ENCODE measurements at regions not wholly inside any gene's neighbourhood (a gene's known extent, or its start where the extent isn't known, plus 50 kb on each side); places are given as distances from the start of the nearest gene placed in this dataset.
"Not testable (repeated sequence)": the region's sequence is repeated elsewhere in the genome, so short reads cannot be mapped to it uniquely, and the experiment has no call there.

DNA sequence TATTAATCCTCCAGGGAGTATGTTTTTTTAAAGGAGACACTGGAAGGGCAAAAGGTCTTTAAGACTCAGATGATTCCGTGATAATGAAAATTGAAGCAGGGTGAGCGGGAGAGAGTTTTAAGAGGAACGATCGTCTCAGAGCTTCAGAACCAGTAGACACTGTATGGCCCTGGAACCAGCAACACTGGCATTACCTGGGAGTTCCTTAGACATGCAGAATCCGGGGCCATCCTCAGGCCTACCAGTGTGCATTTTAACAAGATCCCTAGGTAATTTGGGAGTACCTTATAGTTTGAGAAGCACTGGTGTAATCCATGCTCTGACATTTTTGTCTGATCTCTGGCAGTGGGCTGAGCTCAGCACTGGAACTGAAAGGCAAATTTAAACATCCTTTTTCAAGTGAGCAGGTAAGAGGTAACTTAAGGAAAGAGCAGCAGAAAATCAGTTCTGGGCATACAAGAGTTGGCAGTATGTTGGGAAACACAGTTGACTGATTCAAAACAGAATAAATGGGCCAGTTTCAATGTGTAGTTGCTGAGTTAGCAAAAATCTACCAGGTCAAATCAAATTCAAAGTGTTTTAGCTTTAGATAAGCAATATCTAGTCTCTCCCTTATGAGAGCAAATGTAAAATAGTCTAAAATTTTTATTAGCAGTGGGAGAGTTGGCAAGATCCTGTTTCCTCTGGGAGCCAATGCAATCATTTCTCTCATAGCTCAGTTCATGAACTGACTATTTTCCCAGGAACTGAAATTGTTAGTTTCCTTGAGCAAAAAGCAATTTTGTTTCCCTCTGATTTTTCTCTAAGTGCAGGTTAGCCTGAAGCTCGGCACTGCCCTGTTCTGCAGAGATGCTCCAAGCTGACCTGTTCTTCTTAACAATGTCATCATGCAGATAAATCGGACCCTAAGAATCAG lies 97.2 kb upstream of the ELMO1 start:
- no peak for DNase-seq (ENCODE audit: low read depth in 4 of 4, low spot score in 1 of 4)

DNA sequence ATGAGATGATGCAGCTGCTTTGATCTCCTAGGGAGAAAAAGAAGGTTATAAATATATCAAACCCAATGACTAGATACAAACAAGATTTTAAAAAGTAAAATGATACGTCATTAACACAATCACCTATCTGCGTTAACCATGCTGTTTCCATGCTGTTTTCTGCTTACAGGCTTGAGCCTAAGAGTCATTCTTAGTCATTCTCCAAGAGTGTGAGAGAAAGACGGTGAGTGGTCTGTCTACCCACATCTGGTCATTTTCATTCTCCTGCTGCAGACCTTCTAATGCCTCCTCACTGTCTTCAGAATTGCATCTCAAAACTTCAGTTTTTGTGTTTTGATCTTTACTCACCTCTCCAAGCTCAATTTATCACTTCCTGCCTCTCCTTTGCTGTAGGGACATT lies 98.0 kb upstream of the ELMO1 start:
- DNase-seq (ENCODE audit: low read depth in 4 of 4, low spot score in 1 of 4): no peak

GRCh38 chr7:37549076-37549931 lies 100.6 kb upstream of the ELMO1 start:
- no peak for DNase-seq (ENCODE audit: low read depth in 4 of 4, low spot score in 1 of 4)

DNA sequence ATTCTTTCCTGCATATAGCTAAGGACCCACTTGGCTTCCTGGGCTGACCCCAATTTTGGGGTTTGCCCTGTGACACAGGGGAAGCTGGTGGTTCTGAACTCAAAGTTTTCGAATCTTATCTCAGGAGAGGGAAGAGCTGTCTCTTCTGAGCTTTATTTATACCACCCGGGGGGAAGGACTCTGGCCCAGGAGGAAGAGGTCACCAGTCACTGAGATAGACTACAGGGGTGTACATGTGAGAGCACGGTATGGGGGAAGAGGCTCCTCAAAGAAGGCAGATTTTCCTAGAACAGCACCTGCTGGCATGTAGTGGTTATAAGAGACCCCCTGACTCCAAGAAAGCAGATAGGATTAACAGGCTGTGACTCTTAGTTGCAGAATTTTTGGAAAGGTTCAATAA lies 101.8 kb upstream of the ELMO1 start:
- no peak for DNase-seq (ENCODE audit: low read depth in 4 of 4, low spot score in 1 of 4)

- no peak for DNase-seq (ENCODE audit: low read depth in 4 of 4, low spot score in 1 of 4)
Observed at GRCh38 chr7:37550872-37551271, 102.2 kb upstream of the ELMO1 start.

GRCh38 chr7:37552030-37552429 lies 103.4 kb upstream of the ELMO1 start:
- DNase-seq (ENCODE audit: low read depth in 4 of 4, low spot score in 1 of 4): no peak

DNA sequence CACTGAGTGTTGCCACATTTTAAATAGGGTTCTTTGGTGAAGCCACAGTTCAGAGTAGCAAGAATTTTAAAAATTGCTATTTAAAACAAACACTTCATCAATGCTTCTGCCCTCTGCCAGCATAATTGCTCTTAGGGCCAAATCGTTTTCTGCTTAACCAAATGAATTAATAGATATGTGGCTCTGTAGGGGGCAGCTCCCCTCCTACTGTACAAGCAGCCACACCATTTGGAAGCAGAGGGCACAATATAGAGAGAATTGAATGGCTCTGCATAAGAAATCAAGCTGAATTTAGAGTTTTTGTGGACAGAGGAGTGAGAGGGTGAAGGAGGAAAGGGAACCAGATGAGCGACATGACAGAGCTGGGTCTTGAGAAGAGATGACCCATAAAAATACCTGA lies 103.8 kb upstream of the ELMO1 start:
- DNase-seq (ENCODE audit: low read depth in 4 of 4, low spot score in 1 of 4): not testable (repeated sequence)

DNA sequence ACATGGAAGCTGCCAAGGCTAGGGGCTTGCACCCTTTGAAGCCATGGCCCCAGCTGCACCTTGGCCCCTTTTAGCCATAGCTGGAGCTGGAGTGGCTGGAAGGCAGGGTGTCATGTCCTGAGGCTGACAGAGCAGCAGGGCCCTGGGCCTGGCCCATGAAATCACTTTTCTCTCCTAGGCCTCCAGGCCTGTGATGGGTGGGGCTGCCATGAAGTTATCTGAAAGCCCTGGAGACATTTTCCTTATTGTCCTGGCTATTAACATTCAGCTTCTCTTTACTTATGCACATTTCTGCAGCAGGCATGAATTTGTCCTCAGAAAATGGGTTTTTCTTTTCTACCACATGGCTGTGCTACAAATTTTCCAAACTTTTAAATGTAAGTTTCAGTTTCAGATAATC lies 106.9 kb upstream of the ELMO1 start:
- DNase-seq (ENCODE audit: low read depth in 4 of 4, low spot score in 1 of 4): no peak

GRCh38 chr7:37557571-37558209 lies 109.0 kb upstream of the ELMO1 start:
- DNase-seq (ENCODE audit: low read depth in 4 of 4, low spot score in 1 of 4): no peak

DNA sequence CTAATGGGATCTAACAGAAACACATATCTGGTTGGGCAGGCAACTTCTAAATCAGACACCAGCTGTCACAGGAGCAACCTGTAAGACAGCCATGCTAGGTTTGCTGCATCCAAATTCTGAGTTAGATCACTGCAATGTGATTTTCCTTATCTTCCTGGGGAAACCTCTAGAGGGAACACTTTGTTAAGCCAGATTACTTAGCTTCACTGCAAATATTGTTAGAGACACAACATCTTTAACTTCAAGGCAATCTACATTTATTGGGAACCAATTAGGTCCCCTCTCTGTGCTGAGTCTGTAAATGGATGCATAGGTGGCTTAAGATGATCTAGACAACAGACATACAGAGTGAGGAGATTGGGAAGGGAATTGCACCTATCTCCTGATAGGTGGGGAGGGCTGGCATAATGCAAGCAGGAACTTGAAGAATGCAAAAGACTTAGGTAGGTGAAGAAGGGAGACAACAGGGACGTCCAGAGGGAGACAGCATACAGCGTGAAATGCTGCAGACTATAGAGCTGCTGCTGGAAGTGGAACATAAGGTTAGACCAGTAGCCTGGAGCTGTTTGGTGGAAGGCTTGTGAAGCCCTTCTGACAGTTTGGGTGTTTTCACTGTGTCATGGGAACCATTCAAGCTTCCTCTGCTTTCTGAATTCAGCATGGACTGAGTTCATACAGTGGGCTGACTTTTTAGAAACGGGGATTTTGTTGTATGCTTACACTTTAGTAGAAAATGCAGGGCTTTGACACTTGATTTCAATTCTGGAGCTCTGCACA lies 109.8 kb upstream of the ELMO1 start:
- no peak for DNase-seq (ENCODE audit: low read depth in 4 of 4, low spot score in 1 of 4)

- DNase-seq (ENCODE audit: low read depth in 4 of 4, low spot score in 1 of 4): no peak
Observed at GRCh38 chr7:37570145-37570544, 113.4 kb upstream of the GPR141 start.

DNA sequence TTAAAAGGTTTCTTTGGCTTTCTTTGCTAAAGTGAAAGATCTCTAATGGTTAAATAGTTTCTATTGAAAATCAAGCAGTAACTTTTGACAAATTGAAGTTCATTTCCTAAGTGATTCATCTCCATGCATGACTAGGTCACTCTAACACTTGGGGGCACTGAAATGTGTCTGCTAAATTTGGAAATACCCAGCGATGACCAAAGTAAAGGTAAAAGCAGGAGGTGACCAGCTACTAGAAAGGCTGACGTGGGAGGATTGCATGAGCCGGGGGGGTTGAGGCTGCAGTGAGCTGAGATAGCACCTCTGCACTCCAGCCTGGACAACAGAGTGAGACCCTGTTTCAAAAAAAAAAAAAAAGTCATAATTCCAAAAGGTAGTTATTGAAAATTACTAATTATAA lies 111.8 kb upstream of the GPR141 start:
- DNase-seq (ENCODE audit: low read depth in 4 of 4, low spot score in 1 of 4): no peak

GRCh38 chr7:37577412-37577811 lies 106.2 kb upstream of the GPR141 start:
- DNase-seq (ENCODE audit: low read depth in 4 of 4, low spot score in 1 of 4): no peak

DNA sequence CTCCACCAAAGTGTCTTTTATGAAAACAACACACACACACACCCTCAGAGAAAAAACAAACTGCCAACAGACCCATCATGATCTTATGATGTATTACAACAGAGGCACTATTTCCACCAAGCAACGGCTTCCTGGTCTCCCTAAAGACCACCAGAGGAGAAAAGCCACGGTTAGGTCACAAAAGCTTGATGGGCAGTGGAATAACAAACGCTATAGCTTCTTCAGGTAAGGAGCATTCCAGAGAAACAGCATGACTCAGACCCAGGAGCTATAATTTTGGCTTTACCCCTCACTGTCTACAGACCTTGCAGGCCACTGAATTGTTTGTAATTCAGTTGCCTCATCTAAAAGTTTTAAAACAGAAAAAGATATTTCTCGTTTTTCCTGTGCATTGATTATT lies 105.7 kb upstream of the GPR141 start:
- no peak for DNase-seq (ENCODE audit: low read depth in 4 of 4, low spot score in 1 of 4)

GRCh38 chr7:37578350-37578749 lies 105.2 kb upstream of the GPR141 start:
- DNase-seq (ENCODE audit: low read depth in 4 of 4, low spot score in 1 of 4): no peak

DNA sequence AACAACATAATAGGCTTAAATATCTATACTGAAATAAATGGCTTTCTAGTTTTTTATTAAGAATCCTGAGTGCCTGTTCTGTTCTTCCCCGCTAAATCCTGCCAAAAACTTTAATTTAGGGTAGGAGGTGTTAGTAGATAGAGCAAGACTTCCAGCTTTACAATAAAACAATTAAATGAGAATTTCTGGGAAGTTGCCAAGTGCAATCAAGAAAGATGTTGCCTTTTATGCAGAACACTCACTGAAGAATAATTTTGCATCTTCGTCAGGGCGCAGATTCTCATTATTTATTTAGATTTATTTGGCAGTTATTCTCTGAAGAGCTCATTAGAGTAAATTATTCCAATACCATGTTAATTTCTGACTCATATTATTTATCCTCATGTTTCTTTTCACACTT lies 103.2 kb upstream of the GPR141 start:
- DNase-seq (ENCODE audit: low read depth in 4 of 4, low spot score in 1 of 4): no peak

DNA sequence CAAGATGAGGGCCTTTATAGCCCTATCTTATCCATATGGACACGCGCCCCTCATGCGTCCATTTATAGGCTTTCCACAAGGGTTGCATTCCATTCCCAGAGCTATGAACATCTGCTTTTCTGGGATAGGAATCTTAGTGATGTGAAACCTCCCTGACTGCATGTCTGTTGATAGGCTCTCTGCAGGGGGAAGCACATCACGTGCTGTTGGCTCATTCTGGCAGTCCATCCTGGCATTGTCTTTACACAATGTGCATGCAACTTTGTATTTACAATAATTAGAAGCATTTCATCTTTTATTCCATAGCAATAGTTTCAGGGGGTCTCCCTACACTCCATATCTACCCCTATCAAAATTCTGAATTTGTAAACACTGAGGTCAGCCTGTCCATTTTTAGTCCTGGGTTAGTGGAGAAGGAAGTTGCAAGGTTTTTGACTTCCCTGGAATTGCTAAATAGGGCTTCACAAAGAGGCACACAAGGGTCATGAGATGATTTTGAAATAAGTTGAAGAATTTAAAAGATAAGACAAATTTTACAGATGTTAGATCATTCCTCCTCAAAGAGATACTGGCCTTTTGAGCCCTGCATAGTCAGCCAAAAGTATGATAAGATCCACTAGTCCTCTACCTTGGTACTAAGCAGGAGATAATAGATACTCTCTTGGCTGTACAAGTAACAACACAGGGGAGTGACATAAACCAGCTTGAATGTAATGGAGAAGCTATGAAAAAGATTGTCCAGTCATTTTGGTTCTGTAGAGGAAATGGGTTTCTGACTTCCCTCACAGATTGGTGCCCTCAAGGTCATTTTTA lies 98.7 kb upstream of the GPR141 start:
- DNase-seq (ENCODE audit: low read depth in 4 of 4, low spot score in 1 of 4): not testable (repeated sequence)

- DNase-seq (ENCODE audit: low read depth in 4 of 4, low spot score in 1 of 4): no peak
Observed at GRCh38 chr7:37590824-37591223, 92.7 kb upstream of the GPR141 start.

DNA sequence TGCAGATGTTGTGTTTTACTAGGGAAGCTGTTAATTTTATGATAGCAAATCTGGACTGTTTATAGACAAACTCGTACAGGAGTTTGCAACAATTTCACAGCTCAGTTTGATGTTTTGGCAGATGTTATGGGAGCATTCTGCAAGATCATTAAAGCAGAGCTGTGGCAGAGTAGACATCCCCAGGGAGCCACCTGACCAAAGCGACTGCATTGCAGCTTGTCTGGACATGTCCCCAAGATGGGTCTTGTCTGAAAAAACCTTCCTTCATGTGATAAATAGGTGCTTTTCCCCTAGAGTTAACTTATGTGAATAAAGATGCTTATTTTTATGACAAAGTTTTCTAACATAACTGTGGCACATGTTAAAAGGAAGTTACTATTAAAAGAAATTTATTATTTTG lies 91.2 kb upstream of the GPR141 start:
- no peak for DNase-seq (ENCODE audit: low read depth in 4 of 4, low spot score in 1 of 4)

- no peak for DNase-seq (ENCODE audit: low read depth in 4 of 4, low spot score in 1 of 4)
Observed at GRCh38 chr7:37594602-37595001, 89.0 kb upstream of the GPR141 start.
